ENCODE measurements at regions not wholly inside any gene's neighbourhood (a gene's known extent, or its start where the extent isn't known, plus 50 kb on each side); places are given as distances from the start of the nearest gene placed in this dataset.
"Not testable (repeated sequence)": the region's sequence is repeated elsewhere in the genome, so short reads cannot be mapped to it uniquely, and the experiment has no call there.

DNA sequence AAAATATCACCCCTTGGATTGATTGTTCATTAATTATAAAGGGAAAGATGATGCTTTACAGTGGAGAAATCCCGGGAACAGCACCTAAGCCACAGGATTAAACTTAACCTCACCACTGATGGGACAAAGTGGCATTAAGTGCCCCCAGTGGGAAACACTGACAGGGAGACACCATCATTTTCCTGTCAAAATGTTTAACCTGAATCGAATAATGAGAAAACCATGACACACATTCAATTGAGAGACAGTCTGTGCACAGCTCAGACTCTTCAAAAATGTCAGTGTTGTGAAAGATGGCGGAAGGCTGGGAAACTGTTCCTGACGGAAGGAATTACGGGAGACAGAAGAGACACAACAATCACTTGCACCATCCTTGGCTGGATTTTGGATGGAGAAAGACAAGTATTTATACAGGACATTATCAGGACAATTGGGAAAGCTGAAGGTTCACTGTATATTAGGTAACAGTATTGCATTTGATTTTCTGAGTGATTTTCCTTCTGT is 111.8 kb upstream of the ASB18 start:
- no peak for DNase-seq (ENCODE audit: low read depth)

DNA sequence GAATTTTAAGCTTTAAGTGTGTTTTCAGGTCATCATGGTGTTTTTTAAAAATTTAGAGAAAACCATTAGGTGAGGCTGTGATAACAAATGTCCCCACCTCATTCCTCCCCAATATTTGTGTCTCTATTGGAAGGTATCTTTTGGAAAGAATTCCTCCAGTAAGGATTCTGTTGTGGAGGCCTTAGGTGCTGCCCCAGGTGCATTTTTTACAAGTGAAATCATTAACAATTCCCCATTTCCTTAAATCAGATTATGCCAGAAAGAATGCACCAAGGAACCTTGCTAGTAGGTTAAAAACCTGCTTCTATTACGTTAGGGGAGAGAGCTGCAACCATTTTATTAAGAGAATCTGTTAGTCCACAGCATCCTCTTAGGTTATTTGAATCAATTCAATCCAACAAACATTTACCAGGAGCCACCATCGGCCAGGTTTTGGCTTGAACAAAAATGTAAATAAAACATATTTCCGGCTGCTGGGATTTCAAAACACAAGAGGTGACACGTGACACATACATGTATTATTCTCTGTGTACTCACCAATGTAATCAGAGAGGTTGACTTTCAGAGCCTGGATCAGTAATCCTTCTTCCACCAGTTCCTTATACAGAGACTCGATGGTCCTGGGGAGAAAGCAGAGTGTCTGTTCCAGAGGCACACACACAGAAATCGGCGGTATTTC is 112.5 kb upstream of the ASB18 start:
- DNase-seq (ENCODE audit: low read depth): no peak

DNA sequence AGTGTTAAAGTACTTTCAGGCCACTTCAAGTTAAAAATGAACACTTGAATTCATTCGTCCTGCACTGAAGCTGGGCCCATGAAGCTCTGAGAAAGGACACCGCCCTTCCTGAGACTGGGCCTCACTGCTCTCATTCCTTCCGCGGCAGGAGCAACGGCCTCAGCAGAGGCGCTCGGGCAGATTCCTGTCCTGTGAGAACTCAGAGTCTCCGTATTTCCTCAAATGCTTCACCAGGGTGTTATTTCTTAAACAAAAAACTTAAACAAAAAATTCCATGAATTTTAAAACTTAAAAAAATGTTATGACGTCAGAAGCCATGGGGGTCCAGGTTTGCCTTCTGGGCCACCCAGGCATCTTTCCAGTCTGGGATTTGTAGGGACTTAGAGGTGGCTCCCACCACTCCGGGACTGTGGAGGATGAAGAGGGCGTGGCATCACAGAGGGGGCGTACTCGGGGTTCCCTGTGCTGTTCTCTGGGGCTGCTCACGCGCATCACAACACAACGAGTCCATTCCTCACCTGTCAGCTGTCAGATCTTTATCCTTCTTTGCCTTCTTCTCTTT is 115.9 kb upstream of the ASB18 start:
- DNase-seq (ENCODE audit: low read depth): no peak

DNA sequence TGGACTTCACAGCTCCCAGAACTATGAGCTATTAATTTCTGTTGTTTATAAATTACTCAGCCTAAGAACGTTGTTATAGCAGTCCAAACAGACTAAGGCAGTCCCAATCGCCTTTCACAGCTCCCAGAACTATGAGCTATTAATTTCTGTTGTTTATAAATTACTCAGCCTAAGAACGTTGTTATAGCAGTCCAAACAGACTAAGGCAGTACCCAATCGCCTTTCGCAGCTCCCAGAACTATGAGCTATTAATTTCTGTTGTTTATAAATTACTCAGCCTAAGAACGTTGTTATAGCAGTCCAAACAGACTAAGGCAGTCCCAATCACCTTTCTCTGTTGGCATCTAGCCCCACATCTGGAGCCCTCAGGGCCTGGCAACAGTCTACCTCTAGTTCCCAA is 117.0 kb upstream of the ASB18 start:
- DNase-seq (ENCODE audit: low read depth): not testable (repeated sequence)

DNA sequence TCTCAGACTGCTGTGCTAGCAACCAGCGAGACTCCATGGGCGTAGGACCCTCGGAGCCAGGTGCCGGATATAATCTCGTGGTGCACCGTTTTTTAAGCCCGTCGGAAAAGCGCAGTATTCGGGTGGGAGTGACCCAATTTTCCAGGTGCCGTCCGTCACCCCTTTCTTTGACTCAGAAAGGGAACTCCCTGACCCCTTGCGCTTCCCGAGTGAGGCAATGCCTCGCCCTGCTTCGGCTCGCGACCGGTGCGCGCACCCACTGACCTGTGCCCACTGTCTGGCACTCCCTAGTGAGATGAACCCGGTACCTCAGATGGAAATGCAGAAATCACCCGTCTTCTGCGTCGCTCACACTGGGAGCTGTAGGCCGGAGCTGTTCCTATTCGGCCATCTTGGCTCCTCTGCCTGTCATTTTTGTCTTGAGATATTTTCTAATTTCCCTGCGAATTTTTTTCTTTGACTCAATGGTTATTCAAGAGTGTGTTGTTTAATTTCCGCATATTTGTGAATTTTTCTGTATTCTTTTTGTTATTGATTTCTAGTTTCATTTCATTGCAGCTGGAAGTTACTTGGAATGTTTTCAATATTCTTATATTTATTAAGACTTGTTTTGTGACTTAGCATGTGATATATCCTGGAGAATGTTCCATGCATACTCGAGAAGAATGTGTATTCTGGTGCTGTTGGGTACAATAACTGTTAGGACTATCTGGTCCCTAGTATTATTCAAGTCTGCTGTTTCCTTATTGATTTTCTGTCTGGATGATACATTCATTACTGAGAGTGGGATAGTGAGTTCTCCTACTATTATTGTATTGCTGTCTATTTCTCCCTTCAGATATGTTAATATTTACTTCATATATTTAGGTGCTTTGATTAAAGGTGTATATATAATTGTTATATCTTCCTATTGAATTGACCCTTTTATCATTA is 125.3 kb upstream of the ASB18 start:
- DNase-seq (ENCODE audit: low read depth): not testable (repeated sequence)

DNA sequence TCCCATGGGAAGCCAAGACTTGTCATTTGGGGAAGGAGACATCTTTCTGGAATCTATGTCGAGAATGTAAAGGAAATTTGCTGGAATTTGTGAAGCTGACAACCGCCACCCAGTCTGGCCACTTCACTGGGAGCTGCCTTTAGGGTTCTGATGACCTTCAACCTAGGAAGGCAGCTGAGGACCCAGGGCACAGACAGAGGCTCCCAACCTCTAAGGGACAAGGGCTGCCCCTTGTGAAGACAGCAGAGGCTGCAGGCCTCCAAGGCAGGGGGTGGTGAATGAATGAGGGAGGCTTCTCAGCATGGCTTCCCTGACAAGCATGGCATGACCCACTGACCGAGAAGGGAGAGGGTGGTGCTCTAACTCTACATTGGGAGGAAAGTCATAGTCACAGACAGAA is 128.9 kb upstream of the ASB18 start:
- DNase-seq (ENCODE audit: low read depth): no peak

DNA sequence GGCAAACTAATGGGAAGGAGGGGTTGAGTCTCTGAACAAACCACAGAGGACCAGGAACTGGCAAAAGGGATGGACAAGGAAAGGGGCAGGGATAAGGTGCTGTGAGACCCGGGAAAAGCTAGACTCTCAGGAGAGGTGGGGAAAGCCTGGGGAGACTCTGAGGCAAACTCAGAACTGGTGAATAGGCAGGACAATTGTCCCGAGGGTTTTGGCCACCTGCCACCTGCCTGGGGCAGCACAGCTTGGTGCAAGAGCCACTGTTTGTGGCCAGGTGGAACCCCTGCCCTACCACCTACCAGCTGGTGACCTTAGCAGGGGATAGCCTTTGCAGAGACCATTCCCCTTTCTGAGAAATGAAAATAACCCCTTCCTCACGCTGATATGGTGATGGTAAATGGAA is 129.4 kb upstream of the ASB18 start:
- DNase-seq (ENCODE audit: low read depth): no peak

DNA sequence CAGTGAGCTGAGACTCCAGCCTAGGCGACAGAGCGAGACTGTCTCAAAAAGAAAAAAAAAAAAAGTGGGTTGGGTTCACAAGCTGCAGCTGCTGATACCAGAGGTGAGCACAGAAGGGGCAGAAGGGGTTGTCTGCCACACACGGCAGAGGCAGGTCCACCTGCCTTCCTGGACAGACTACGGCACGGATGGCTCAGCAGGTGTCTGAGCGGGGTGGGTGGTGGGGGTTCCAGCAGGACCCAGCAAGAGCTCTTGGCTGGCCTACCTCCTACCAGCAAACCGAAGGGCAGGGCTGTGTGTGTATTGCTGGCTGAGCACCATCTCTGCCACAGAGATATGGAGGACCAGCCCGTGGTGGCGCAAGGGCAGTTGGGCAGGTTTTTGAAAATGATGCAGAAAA is 130.4 kb upstream of the ASB18 start:
- no peak for DNase-seq (ENCODE audit: low read depth)

DNA sequence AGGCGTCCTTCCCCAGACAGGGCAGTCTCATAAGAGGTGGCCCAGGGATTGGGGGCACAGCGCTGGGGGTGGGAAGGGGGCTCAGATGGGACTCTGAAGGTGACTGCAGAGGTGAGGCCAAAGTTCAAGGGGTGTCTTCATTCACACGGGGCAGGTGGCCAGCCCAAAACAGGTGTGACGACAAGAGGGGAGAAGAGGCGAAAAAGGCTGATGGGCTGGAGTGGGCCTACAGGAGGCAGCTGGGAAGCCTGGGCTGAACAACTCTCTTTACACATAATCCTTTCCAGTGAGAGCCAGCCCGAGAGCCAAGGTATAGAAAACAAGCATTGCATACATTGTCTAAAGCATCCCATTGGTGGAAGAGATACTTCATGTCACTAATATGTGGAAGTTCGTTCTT is 130.9 kb upstream of the ASB18 start:
- DNase-seq (ENCODE audit: low read depth): no peak

DNA sequence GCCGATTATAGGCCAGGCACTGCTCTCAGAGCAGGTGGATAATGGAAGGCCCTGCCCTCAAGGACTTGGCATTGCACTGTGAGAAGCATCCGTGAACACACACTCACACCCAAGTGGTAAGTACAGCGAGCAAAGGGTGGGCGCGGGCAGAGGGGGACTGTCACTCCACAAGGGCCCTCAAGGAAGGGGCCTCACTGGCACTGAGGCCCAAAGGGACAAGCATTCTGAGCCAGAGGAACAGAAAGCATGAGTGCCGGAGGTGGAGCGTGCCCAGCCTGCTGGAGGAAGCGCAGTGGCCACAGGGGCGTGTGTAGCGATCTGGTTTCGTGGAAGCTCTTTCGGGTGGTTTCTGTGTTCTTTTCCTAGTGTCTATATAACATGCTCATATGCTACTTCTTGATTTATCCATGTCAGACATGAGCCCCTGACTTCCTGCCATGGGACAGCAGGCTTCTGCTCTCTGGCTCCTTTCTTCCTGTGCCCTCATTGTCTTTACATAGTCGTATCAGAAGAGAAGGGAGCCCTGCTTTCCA is 132.7 kb upstream of the ASB18 start:
- no peak for DNase-seq (ENCODE audit: low read depth)

DNA sequence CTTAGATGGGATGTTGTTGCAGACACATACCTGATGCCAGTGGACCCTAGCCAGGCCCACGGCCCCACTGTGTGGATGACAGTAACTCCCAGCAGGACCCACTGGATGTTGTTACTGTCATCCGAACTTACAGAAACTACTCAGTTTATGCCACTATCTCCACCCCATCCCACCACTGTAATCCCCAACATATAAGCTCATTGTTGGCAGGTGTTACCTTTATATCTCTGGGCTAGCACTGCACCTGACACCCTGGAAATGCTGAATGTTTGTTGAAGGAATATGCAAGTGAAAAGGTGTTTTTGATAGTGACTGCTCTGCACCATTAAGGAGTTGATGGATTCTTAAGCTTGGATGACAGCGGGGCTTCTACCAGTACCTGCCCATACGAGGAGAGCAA is 133.5 kb upstream of the ASB18 start:
- no peak for DNase-seq (ENCODE audit: low read depth)

DNA sequence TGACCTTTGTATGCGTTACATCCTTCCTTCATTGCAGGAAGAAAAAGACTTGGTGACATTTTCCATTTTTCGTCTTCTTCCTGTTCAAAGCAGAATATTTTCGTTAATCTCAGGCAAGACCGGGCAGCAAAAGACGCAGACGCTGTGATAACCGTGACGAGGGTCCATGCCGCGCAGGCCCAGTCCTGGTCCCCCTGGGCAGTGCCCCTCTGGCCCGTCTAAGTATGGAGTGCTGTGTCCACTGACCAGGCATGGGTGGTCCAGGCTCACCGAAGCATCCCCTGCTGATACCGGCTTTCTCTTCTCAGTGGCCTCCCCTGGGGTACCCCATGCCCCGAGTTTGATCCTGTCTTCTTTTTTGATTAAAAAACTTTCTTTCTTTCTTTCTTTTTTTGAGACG is 135.2 kb upstream of the ASB18 start:
- no peak for DNase-seq (ENCODE audit: low read depth)

DNA sequence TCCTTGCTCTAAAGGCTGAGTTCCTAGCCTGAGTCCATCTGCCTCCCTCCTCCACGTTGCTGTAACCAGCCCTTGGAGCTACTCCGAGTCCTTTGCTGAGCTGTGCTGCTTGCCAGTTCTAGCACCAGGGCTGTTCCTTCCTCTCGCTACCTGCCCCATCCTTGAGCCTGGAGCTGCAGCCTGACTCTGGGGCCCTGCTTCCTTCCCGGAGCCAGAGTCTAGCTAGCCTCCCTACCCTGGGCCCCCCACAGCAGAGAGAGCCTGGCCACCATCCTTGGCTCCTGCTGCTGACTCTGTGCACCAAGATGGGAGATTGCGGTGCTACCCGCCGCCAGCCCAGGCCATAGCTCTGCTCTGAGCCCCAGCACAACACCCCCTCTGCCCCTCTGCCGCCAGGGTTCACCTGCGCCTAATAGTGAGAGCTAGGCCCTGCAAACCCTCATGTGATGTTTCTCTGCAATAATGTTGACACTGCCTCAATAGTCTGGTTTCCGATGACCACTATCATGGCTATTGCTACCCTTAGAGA is 135.9 kb upstream of the ASB18 start:
- DNase-seq (ENCODE audit: low read depth): no peak

DNA sequence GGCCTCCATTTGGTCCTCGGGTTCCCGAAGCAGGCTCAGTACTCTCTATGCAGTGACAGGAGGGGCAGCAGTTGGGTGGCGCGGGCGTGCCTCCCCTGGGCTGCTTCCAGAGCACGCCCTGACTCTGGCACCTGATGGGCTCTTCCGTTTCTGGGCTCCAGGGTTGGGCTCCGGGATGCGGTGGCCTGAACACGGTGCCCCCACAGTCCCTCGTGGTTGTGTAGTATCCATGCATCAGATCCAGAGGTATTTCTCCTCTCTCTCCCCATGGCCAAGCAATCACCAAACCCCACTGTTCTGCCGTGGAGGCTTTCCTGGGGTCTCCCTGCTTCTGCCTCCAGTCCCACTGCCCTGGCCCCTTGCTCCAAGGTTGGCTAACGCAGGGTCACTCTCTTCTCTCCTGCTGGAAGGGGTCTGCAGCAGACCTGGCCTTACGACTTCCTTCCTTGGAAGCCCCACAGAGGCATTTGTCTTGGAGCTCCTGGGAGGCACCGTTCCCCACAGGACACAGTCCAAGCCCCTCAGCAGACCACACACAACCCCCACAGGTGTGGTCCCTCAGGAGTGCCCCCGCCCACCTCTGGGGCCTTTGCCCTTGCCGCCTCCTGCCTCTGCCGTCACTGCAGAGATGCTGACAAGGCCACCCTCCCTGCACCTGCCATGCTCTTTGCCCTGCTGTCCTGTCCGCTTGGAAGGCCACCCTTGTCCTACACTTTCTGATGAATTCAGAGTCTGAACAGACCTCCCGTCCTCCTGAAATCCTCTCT is 136.6 kb upstream of the ASB18 start:
- DNase-seq (ENCODE audit: low read depth): no peak

DNA sequence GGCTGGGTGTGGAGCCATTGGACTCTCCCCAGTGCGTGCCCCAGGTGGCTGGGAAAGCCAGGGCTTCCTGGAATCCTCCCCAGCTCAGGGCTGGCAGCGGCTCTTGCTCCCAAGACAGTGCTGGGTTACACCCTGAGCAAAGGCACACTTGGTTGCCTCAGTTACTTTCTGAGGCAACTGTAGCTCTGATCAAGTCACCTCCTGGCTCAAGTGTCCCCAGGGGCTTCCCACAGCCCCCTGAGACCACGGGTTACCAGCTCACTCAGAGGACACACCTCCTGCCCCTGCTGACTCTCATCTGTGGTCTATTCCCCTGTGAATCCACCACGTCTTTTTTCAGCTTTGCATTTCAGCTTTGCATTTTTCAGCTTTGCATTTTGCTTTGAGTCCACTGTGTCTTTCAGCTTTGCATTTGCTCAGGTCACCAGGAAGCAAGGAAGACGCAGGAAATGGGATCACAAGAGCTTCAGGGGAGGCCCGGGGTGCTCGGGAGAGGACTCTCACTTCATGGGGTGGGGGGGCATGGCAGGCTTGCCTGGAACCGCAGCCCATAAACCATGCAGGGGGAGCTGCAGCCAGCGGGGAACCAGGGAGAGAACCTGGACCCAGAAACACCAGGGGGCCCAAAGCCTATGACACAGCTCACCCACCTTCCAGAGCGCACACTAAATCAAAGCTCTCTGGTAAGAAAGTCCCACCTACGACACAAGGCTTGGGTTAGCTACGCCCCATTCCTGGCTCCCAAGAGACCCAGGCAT is 138.0 kb upstream of the ASB18 start:
- no peak for DNase-seq (ENCODE audit: low read depth)

DNA sequence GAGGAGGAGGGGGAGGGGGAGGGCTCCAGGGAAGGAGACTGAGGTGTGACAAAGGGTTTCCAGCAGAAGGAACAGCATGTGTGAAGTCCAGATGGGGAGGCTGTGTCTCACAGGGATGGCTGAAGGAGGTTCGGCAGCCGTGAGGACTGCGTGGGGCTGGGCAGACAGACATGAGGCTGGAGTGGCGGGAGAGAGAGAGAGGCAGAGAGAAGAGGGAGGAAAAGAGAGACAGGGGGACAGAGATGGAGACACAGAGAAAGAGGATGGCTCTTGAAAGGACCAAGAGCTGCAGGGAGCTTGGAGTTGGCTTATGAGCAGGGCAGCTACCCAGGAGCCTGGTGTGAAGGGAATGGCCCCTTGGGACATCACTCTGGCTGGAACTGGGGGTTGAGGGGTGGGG is 138.9 kb upstream of the ASB18 start:
- DNase-seq (ENCODE audit: low read depth): no peak

DNA sequence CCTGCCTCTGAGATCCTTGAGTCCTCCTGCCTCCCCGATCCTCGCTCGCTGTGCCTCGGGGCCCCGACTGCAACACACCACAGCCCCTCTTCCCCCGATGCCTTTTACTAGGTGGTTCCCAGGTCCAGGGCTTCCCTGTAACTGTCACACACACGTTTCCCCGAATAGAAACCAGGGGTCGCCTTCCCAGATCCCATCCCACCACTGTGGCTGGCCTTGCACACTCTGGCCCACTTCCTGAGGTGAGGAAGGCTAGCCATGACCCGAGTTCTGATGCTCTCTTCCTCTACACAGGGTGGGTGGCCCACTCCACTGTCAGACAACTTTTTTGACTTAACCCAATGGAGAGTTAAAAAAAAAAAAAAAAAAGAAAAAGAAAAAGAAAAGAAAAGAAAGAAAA is 139.6 kb upstream of the ASB18 start:
- no peak for DNase-seq (ENCODE audit: low read depth)

DNA sequence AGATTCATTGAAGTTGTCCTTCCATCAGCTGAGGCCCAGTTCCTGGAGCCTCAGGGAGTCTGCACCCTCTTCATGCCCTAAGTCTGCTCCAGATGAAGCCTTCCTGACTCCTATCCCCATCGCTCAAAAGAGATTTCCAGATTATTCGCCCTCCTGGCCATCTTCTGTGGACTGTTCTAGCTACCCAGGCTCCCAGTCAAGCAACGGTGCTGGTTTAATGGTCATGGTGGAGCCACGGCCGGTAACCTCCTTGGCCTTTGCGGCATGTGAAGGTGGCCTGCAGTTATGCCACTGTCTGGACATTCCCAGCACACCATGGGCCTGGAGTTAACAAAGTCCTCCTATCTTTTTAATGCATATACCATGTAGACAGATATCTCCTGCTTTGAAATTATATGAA is 140.1 kb upstream of the ASB18 start:
- no peak for DNase-seq (ENCODE audit: low read depth)

DNA sequence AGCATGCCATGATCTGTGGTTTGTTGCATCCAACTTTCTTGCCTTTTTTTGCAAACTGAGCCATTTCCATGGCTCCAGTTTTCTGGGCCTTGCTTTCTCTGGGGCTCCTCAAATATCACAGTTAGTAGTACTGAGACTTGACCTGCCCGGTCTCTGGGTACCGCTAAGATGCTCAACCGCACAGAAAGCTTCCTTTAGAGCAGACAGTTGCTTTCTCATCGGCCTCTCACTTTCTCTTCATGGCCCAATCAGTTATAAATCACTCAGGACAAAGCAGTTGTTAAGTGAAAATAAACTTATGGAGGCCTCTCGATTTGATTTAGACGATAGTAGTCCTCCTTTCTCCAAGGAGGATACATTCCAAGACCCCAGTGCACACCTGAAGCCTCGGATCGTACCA is 141.2 kb upstream of the ASB18 start:
- DNase-seq (ENCODE audit: low read depth): no peak

DNA sequence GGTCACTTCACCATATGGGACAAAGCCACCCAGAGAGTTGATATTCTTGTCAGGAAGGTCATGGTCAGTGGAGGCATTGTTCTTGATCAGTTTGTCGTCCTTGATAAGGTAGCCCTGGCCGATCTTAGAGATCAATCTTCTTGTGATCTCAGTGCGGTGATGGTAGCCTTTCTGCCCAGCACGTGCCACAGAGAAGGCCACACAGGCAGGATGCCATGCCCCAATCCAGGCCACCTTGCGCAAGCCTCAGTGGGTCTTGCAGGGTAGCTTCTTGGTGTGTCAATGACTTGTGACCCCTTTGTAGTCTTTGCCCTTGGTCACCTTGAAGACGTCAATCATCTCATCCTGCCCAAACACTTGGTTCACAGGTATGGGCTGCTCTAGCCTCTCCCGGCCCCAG is 143.9 kb upstream of the ASB18 start:
- no peak for DNase-seq (ENCODE audit: low read depth)

DNA sequence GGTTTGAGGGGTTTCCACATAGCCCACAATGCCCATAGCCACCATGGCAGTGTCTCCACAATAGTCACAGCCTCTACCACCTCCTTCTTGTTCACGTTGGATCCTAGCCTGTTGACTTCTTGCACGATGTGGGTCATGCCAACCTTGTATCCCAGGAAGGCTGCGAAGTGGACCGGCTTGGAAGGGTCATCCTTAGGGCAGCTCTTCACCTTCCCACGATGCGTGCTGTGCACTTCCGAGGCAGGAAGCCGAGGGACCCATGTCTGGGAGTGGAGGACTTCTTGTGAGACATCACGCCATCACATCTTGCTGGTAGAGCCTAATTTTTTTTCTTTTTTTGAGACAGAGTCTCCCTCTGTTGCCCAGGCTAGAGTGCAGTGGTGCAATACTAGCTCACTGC is 144.6 kb upstream of the ASB18 start:
- no peak for DNase-seq (ENCODE audit: low read depth)
